ENCODE measurements at regions not wholly inside any gene's neighbourhood (a gene's known extent, or its start where the extent isn't known, plus 50 kb on each side); places are given as distances from the start of the nearest gene placed in this dataset.

- DNase-seq (ENCODE audit: low spot score) = no peak
Observed at GRCh38 chr3:30114918-30115317, 491.5 kb upstream of the TGFBR2 start.

GRCh38 chr3:30122359-30122758 lies 484.0 kb upstream of the TGFBR2 start:
- DNase-seq (ENCODE audit: low spot score) = no peak

GRCh38 chr3:30123224-30123623 lies 483.2 kb upstream of the TGFBR2 start:
- no peak for DNase-seq (ENCODE audit: low spot score)

- DNase-seq (ENCODE audit: low spot score) = no peak
Observed at GRCh38 chr3:30123755-30124154, 482.6 kb upstream of the TGFBR2 start.

- no peak for DNase-seq (ENCODE audit: low spot score)
Observed at GRCh38 chr3:30124435-30125370, 481.7 kb upstream of the TGFBR2 start.

- DNase-seq (ENCODE audit: low spot score) = no peak
Observed at GRCh38 chr3:30129765-30130164, 476.6 kb upstream of the TGFBR2 start.

GRCh38 chr3:30130391-30130790 lies 476.0 kb upstream of the TGFBR2 start:
- no peak for DNase-seq (ENCODE audit: low spot score)

GRCh38 chr3:30131191-30131590 lies 475.2 kb upstream of the TGFBR2 start:
- no peak for DNase-seq (ENCODE audit: low spot score)

GRCh38 chr3:30135190-30135589 lies 471.2 kb upstream of the TGFBR2 start:
- DNase-seq (ENCODE audit: low spot score) = no peak

- DNase-seq (ENCODE audit: low spot score) = no peak
Observed at GRCh38 chr3:30139283-30139682, 467.1 kb upstream of the TGFBR2 start.

- DNase-seq (ENCODE audit: low spot score) = no peak
Observed at GRCh38 chr3:30140356-30141075, 465.9 kb upstream of the TGFBR2 start.

- DNase-seq (ENCODE audit: low spot score) = no peak
Observed at GRCh38 chr3:30141178-30141581, 465.2 kb upstream of the TGFBR2 start.

- no peak for DNase-seq (ENCODE audit: low spot score)
Observed at GRCh38 chr3:30141927-30142326, 464.5 kb upstream of the TGFBR2 start.

- no peak for DNase-seq (ENCODE audit: low spot score)
Observed at GRCh38 chr3:30142946-30143345, 463.5 kb upstream of the TGFBR2 start.

- no peak for DNase-seq (ENCODE audit: low spot score)
Observed at GRCh38 chr3:30145281-30145680, 461.1 kb upstream of the TGFBR2 start.

- DNase-seq (ENCODE audit: low spot score) = no peak
Observed at GRCh38 chr3:30146978-30147377, 459.4 kb upstream of the TGFBR2 start.

- no peak for DNase-seq (ENCODE audit: low spot score)
Observed at GRCh38 chr3:30154853-30155252, 451.5 kb upstream of the TGFBR2 start.

GRCh38 chr3:30155755-30156154 lies 450.6 kb upstream of the TGFBR2 start:
- DNase-seq (ENCODE audit: low spot score) = no peak

GRCh38 chr3:30156586-30157498 lies 449.6 kb upstream of the TGFBR2 start:
- no peak for DNase-seq (ENCODE audit: low spot score)

GRCh38 chr3:30161375-30161774 lies 445.0 kb upstream of the TGFBR2 start:
- no peak for DNase-seq (ENCODE audit: low spot score)

GRCh38 chr3:30162579-30162978 lies 443.8 kb upstream of the TGFBR2 start:
- no peak for DNase-seq (ENCODE audit: low spot score)

- no peak for DNase-seq (ENCODE audit: low spot score)
Observed at GRCh38 chr3:30166535-30166934, 439.9 kb upstream of the TGFBR2 start.
